Pancreas (tissue), 10 donors: ENCODE measurements at regions not wholly inside any gene's neighbourhood (a gene's known extent, or its start where the extent isn't known, plus 50 kb on each side); places are given as distances from the start of the nearest gene placed in this dataset.
"Not testable (repeated sequence)": the region's sequence is repeated elsewhere in the genome, so short reads cannot be mapped to it uniquely, and the experiment has no call there.

ENCODE experiments used
- ATAC-seq, 4 donors: fragments of 200-7000 bp; cut with Tn5 transposase; one replicate each; pipeline versions ENCODE4 v1.8.0 to v1.9.1; 2020; ENCODE audit warnings: mild to moderate bottlenecking in 4 of 4, moderate library complexity in 4 of 4
- DNase-seq, 6 donors: peaks; one replicate each; pipeline ENCODE4 v3.0.0-alpha.2; 2020
- FAIRE-seq: peaks from 2 replicates; lab custom pipeline; 2012; peaks lifted over from hg19 to GRCh38; lab: Jason Lieb, UNC
- H3K27ac ChIP-seq, 4 donors: fragments of 200-600 bp; sonication (generic); 1 replicate in 3 of 4; 2 replicates in 1 of 4; pipeline versions ENCODE4 v1.5.0 to v1.8.0; 2020
- H3K27me3 ChIP-seq, 4 donors: fragments of 200-600 bp; one replicate each; pipeline ENCODE4 v1.8.0; 2021
- H3K36me3 ChIP-seq, 3 donors: fragments of 200-600 bp; sonication (generic) in 1 of 3; one replicate each; pipeline versions ENCODE4 v1.5.0 to v1.8.0; 2020 to 2021
- H3K4me1 ChIP-seq, 3 donors: fragments of 200-600 bp; one replicate each; pipeline ENCODE4 v1.8.0; 2021
- H3K4me3 ChIP-seq, 4 donors: fragments of 200-600 bp; sonication (generic) in 2 of 4; one replicate each; pipeline versions ENCODE4 v1.5.0 to v1.8.0; 2020 to 2021
- H3K9me3 ChIP-seq, 4 donors: fragments of 200-600 bp; one replicate each; pipeline ENCODE4 v1.8.0; 2021
- WGBS, 2 donors: extraction: QIAGEN DNeasy Blood & Tissue Kit; methylation state at CpG; one replicate each; pipeline ENCODE4 v1.1.7; 2013; 5-methylcytosine and 5-hydroxymethylcytosine counted together
- intact Hi-C, 3 donors: fragments of 100-400 bp; cut with DNase I; formaldehyde crosslinking; loops; one replicate each; pipeline versions ENCODE4 v1.11.1 to v1.14.2; 2022
- TF ChIP-seq, protein P1 (sequence below), 4 donors: fragments of 200-600 bp; sonication (generic) in 3 of 4; IDR thresholded peaks; one replicate each; pipeline versions ENCODE4 v1.5.0 to v1.8.0; 2021; ENCODE audit warnings: antibody characterized with exemption in 4 of 4
- donor health status: healthy with polysubstance abuse.
- donor health status: DM: no; HTN: no; CAD: no; lungs with moderate emphysema.
- donor health status: DM: no; HTN: no; CAD: no.
- donor health status: control.
- donor health status: control.
- donor health status: Bipolar disorder and iron deficiency.
- donor health status: DM: yes; HTN: yes; CAD: no.
- donor health status: DM: no; HTN: no; CAD: no.
- donor health status: DM: no; HTN: no; CAD: no.
- donor health status: DM: yes; HTN: yes; CAD: no.

DNA sequence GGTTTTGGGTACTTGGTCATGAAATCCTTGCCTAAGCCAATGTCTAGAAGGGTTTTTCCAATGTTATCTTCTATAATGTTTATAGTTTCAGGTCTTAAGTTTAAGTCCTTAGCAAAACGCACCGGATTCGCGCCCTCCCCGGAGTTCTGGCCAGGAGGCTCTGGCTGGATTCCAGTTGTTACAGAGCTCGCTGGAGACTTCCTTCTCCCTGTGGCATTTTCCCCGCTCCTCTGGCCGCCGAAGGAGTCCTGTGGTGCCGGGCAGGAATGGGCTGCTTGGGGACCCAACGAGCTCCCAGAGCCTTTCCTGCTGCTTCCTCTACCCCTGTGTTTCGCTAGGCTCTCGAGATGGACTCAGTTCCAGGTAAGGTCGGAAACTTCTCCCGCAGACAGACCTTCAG, 335.9 kb downstream of the AEBP2 start:
- FAIRE-seq (no peak), ATAC-seq (no peak), DNase-seq (peak in 2 of 6 donors; percentile 31 to 32)
- no peaks in the 10 kb centered on the region for H3K36me3 ChIP-seq
- no peaks in the 10 kb centered on the region for H3K4me1 ChIP-seq
- no peaks in the 10 kb centered on the region for H3K27me3 ChIP-seq
- TF ChIP-seq, protein P1, sequence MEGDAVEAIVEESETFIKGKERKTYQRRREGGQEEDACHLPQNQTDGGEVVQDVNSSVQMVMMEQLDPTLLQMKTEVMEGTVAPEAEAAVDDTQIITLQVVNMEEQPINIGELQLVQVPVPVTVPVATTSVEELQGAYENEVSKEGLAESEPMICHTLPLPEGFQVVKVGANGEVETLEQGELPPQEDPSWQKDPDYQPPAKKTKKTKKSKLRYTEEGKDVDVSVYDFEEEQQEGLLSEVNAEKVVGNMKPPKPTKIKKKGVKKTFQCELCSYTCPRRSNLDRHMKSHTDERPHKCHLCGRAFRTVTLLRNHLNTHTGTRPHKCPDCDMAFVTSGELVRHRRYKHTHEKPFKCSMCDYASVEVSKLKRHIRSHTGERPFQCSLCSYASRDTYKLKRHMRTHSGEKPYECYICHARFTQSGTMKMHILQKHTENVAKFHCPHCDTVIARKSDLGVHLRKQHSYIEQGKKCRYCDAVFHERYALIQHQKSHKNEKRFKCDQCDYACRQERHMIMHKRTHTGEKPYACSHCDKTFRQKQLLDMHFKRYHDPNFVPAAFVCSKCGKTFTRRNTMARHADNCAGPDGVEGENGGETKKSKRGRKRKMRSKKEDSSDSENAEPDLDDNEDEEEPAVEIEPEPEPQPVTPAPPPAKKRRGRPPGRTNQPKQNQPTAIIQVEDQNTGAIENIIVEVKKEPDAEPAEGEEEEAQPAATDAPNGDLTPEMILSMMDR (IDR thresholded peaks at IDR 0.05): no peak
- no peak overlapping the region for H3K27ac ChIP-seq
- no peak overlapping the region for H3K4me3 ChIP-seq
- intact Hi-C loops: no loop called here
- no peaks in the 10 kb centered on the region for H3K9me3 ChIP-seq
- WGBS, 2 donors: 90 to 95% methylated on average over 15 of the region's 15 CpGs

DNA sequence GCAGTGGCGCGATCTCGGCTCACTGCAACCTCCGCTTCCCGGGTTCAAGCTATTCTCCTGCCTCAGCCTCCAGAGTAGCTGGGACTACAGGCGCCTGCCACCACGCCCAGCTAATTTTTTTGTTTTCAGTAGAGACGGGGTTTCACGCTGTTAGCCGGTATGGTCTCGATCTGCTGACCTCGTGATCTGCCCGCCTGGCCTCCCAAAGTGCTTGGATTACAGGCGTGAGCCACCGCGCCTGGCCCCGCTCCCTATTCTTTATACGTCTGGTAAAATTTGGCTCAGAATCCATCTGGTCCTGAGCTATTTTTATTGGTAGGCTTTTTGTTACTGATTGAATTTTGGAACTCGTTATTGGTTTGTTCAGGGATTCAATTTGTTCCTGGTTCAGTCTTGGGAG, 336.7 kb downstream of the AEBP2 start:
- H3K36me3 ChIP-seq, intact Hi-C loops, H3K27ac ChIP-seq, H3K9me3 ChIP-seq, H3K4me3 ChIP-seq, H3K27me3 ChIP-seq, FAIRE-seq, ATAC-seq, H3K4me1 ChIP-seq: not testable (repeated sequence)
- 92 to 97% methylated on average over 19 of the region's 19 CpGs for WGBS, 2 donors
- DNase-seq: peak in 1 of 6 donors; percentile 16

DNA sequence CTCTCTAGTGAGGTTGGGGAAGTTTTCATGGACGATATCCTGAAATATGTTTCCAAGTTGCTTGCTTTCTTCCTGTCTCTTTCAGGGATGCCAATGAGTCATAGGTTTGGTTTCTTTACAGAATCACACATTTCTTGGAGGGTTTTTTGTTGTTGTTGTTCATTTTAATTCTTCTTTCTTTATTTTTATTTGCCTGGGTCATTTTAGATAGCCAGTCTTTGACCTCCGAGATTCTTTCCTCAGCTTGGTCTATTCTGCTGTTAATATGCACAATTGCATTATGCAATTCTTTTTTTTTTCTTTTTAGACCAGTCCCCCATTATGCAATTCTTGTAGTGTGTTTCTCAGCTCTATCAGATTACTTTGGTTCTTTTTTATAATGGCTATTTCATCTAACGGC, 338.9 kb downstream of the AEBP2 start:
- Histone ChIP-seq H3K4me3 (no peak overlapping the region), H3K9me3 (no peaks in the 10 kb centered on the region), H3K4me1 (no peaks in the 10 kb centered on the region), H3K27ac (no peak overlapping the region), H3K36me3 (no peaks in the 10 kb centered on the region), H3K27me3 (no peaks in the 10 kb centered on the region)
- TF ChIP-seq, protein P1 (IDR thresholded peaks at IDR 0.05): no peak
- DNase-seq: no peak
- 60 to 79% methylated on average over 3 of the region's 3 CpGs for WGBS, 2 donors
- no peak for FAIRE-seq
- intact Hi-C loops: no loop called here
- ATAC-seq: no peak

DNA sequence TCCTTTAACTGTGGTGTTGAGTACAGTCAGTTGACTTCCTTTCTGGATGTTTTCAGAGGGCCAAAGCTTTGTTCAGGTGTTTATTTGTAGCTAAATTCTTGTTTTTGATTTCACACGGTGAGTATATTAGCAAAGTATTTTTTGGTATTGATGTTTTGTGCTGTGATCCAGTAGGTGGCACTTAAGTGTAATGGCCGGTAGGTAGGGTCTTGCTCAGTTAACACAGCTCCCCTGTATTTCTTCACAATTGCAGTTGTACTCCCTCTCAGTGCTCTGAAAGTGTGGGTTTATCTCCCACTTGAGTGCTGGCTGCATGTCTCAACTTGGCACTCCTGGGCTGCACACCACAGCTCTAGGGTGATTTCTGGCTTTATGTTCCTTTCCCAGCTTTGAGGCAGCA, 339.5 kb downstream of the AEBP2 start:
- Histone ChIP-seq H3K36me3 (no peaks in the 10 kb centered on the region), H3K27ac (no peak overlapping the region), H3K9me3 (no peaks in the 10 kb centered on the region), H3K4me1 (no peaks in the 10 kb centered on the region), H3K27me3 (no peaks in the 10 kb centered on the region), H3K4me3 (no peak overlapping the region)
- FAIRE-seq (no peak), DNase-seq (no peak), ATAC-seq (no peak)
- 59 to 75% methylated on average over 2 of the region's 2 CpGs for WGBS, 2 donors
- intact Hi-C loops: no loop called here
- TF ChIP-seq, protein P1 (IDR thresholded peaks at IDR 0.05): no peak

DNA sequence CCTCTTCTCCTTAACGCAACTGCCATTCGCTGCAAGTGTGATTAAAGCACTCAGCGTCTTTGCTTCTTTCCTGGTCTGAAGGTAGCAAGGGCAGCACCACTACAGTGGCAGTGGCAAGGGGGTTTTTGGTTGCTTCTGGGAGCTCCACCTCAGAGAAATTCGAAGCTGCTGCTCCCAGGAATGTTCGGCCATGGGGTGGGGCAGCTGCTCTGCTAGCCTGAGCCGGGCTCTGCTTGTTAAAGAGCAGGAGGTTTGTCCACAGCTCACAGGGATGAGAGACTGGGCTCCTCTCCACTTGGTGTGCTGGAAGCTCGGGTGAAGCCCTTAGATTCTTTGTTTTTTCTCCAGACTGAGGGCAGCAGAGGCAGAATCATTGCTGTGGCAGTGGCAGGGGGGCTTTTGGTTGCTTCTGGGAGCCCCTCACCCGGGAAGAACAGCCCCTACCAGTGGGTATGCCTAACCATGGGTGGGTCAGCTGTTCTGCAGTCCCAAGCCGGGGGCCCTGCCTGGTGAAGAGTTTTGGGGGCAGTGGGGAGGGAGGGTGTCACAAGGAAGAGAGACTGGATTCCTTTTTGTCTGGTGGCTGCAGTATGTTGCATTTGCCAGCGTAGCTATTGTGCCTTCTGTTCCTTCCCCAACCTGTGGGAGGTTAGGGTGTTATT, 340.2 kb downstream of the AEBP2 start:
- DNase-seq (peak in 2 of 6 donors; percentile 19 to 31), ATAC-seq (peak in 2 of 4 donors; percentile 38 to 54), FAIRE-seq (no peak)
- Histone ChIP-seq H3K9me3 (no peaks in the 10 kb centered on the region), H3K4me1 (no peaks in the 10 kb centered on the region), H3K27me3 (no peaks in the 10 kb centered on the region), H3K36me3 (no peaks in the 10 kb centered on the region), H3K4me3 (no peak overlapping the region), H3K27ac (no peak overlapping the region)
- TF ChIP-seq, protein P1 (IDR thresholded peaks at IDR 0.05): no peak
- 60 to 63% methylated on average over 10 of the region's 10 CpGs for WGBS, 2 donors
- intact Hi-C loops: no loop called here
